GM23338 (cell line): ENCODE measurements at regions not wholly inside any gene's neighbourhood (a gene's known extent, or its start where the extent isn't known, plus 50 kb on each side); places are given as distances from the start of the nearest gene placed in this dataset.

Experiments used
- ATAC-seq: fragments of 200-7000 bp; cut with Tn5 transposase; 3 replicates; pipeline ENCODE4 v1.9.1; 2020
- DNase-seq: peaks from one replicate; pipeline ENCODE4 v3.0.0-alpha.2; 2015; ENCODE audit warnings: low spot score
- H2AFZ ChIP-seq: fragments of 200-600 bp; sonication (generic); 2 replicates; pipeline ENCODE4 v1.8.0; 2016; ENCODE audit warnings: antibody characterized with exemption, mild to moderate bottlenecking, moderate library complexity
- H3F3A ChIP-seq: fragments of 200-600 bp; sonication (generic); replicated peaks from 2 replicates; pipeline ENCODE4 v1.8.0; 2017; ENCODE audit warnings: antibody characterized with exemption, mixed run types, low read depth
- H3K27ac ChIP-seq: fragments of 200-600 bp; sonication (generic); 2 replicates; pipeline ENCODE4 v1.6.1; 2016; ENCODE audit warnings: low read depth
- H3K27me3 ChIP-seq: fragments of 200-600 bp; sonication (generic); 2 replicates; pipeline ENCODE4 v1.8.0; 2016; ENCODE audit warnings: mild to moderate bottlenecking, mixed run types, moderate library complexity; ENCODE audit not compliant: insufficient read depth
- H3K36me3 ChIP-seq: fragments of 200-600 bp; sonication (generic); 2 replicates; pipeline ENCODE4 v1.8.0; 2016; ENCODE audit warnings: mild to moderate bottlenecking; ENCODE audit not compliant: insufficient read depth
- H3K4me1 ChIP-seq: fragments of 200-600 bp; sonication (generic); 2 replicates; pipeline ENCODE4 v1.8.0; 2016; ENCODE audit warnings: mild to moderate bottlenecking, moderate library complexity; ENCODE audit not compliant: insufficient read depth
- H3K4me2 ChIP-seq: fragments of 200-600 bp; sonication (generic); 2 replicates; pipeline ENCODE4 v1.7.1; 2017; ENCODE audit warnings: mixed run types
- H3K4me3 ChIP-seq: fragments of 200-600 bp; sonication (generic); 2 replicates; pipeline ENCODE4 v1.6.1; 2016; ENCODE audit warnings: mixed run types
- H3K79me2 ChIP-seq: fragments of 200-600 bp; sonication (generic); replicated peaks from 2 replicates; pipeline ENCODE4 v1.8.0; 2017; ENCODE audit warnings: mild to moderate bottlenecking; ENCODE audit not compliant: insufficient read depth
- H3K9me2 ChIP-seq: fragments of 200-600 bp; sonication (generic); 2 replicates; pipeline ENCODE4 v1.8.0; 2017; ENCODE audit not compliant: insufficient read depth
- H4K20me1 ChIP-seq: fragments of 200-600 bp; sonication (generic); replicated peaks from 2 replicates; pipeline ENCODE4 v1.8.0; 2017; ENCODE audit warnings: mild to moderate bottlenecking; ENCODE audit not compliant: insufficient read depth
- H3K27ac Mint-ChIP-seq: 2 replicates; pipeline ENCODE4 v1.8.0; 2020; ENCODE audit warnings: inconsistent platforms, mild to moderate bottlenecking, moderate library complexity, mixed read lengths
- H3K27me3 Mint-ChIP-seq: 3 replicates; pipeline ENCODE4 v1.8.0; 2022; ENCODE audit warnings: low read depth, mild to moderate bottlenecking, moderate library complexity, mixed read lengths, inconsistent platforms; ENCODE audit not compliant: insufficient read depth, poor library complexity
- H3K36me3 Mint-ChIP-seq: 3 replicates; pipeline ENCODE4 v1.8.0; 2021; ENCODE audit warnings: low read depth, mild to moderate bottlenecking, inconsistent platforms, moderate library complexity, mixed read lengths
- H3K4me1 Mint-ChIP-seq: 3 replicates; pipeline ENCODE4 v1.8.0; 2020; ENCODE audit warnings: mild to moderate bottlenecking, inconsistent platforms, mixed read lengths
- H3K4me3 Mint-ChIP-seq: 3 replicates; pipeline ENCODE4 v1.8.0; 2021; ENCODE audit warnings: moderate library complexity, mild to moderate bottlenecking, inconsistent platforms, mixed read lengths
- H3K9me3 Mint-ChIP-seq: 3 replicates; pipeline ENCODE4 v1.8.0; 2020; ENCODE audit warnings: moderate library complexity, mild to moderate bottlenecking, inconsistent platforms, mixed read lengths
- CREB1 ChIP-seq: fragments of 250-450 bp; sonication (Bioruptor Pico); IDR thresholded peaks from 2 replicates; pipeline ENCODE4 v1.5.0; 2020; ENCODE audit warnings: low read depth, mild to moderate bottlenecking, moderate library complexity
- EZH2 ChIP-seq: fragments of 200-600 bp; sonication (generic); IDR thresholded peaks from one replicate; pipeline ENCODE4 v1.8.0; 2017; ENCODE audit warnings: antibody characterized with exemption, mild to moderate bottlenecking, low read depth; ENCODE audit not compliant: unreplicated experiment
- EZH2phosphoT487 ChIP-seq: fragments of 200-600 bp; sonication (generic); IDR thresholded peaks from one replicate; pipeline ENCODE4 v1.8.1; 2018; ENCODE audit warnings: antibody characterized with exemption; ENCODE audit not compliant: unreplicated experiment
- JUNB ChIP-seq: IDR thresholded peaks from one replicate; pipeline ENCODE4 v1.6.1; 2016; ENCODE audit warnings: antibody characterized with exemption; ENCODE audit not compliant: unreplicated experiment
- NANOG ChIP-seq: IDR thresholded peaks from 2 replicates; pipeline ENCODE4 v1.6.1; 2016; ENCODE audit warnings: antibody characterized with exemption, borderline replicate concordance
- POLR2AphosphoS5 ChIP-seq: IDR thresholded peaks from 2 replicates; pipeline ENCODE4 v1.6.1; 2016; ENCODE audit warnings: antibody characterized with exemption, low read depth
- ZNF114 ChIP-seq: fragments of 250-450 bp; sonication (Bioruptor Pico); IDR thresholded peaks from 2 replicates; pipeline ENCODE4 v1.5.0; 2020; ENCODE audit warnings: mild to moderate bottlenecking, moderate library complexity
- ZNF331 ChIP-seq: fragments of 250-450 bp; sonication (Bioruptor Pico); IDR thresholded peaks from 2 replicates; pipeline ENCODE4 v1.5.0; 2020; ENCODE audit warnings: low read depth, mild to moderate bottlenecking, moderate library complexity
- TF ChIP-seq, protein P1 (sequence below): IDR thresholded peaks from one replicate; pipeline ENCODE4 v1.6.1; 2018; ENCODE audit warnings: antibody characterized with exemption; ENCODE audit not compliant: unreplicated experiment
- TF ChIP-seq, protein P2 (sequence below): IDR thresholded peaks from 2 replicates; pipeline ENCODE4 v1.6.1; 2016; ENCODE audit warnings: antibody characterized with exemption
- TF ChIP-seq, protein P3 (sequence below), 2 experiments: fragments of 200-600 bp in 1 of 2; sonication (generic) in 1 of 2; conservative IDR thresholded peaks; 2 replicates each; pipeline versions ENCODE4 v1.5.1 to v1.6.1; 2016 to 2017; ENCODE audit warnings: antibody characterized with exemption in 2 of 2, low read depth in 2 of 2, mild to moderate bottlenecking in 2 of 2, moderate library complexity in 1 of 2

DNA sequence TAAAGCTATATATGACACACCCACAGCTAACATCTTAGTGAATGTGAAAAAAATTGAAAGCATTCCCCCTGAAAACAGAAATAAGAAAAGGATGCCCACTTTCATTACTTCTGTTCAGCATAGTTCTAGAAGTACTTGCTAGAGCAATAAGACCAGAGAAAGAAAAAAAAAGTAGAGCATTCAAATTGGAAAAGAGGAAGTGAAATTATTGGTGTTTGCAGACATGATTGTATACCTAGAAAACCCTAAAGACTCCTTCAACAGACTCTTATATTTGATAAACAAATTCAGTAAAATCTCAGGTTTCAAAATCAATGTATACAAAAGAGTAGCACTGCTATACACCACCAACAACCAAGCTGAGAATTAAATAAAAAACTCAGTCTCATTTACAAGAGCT lies 1461.0 kb downstream of the AMY1C start:
- Histone ChIP-seq H2AFZ (no peak overlapping the region), H3K4me3 (no peak overlapping the region), H3F3A (no peaks in the 10 kb centered on the region), H3K79me2 (no peaks in the 10 kb centered on the region), H3K36me3 (no peaks in the 10 kb centered on the region), H3K9me2 (no peaks in the 10 kb centered on the region), H3K27me3 (no peaks in the 10 kb centered on the region), H3K4me2 (no peak overlapping the region), H3K27ac (no peak overlapping the region), H4K20me1 (no peaks in the 10 kb centered on the region), H3K4me1 (no peaks in the 10 kb centered on the region)
- TF ChIP-seq ZNF114 (no peak), EZH2 (no peak), CREB1 (CRISPR knock-in tag) (no peak), EZH2phosphoT487 (no peak)
- TF ChIP-seq, protein P1, sequence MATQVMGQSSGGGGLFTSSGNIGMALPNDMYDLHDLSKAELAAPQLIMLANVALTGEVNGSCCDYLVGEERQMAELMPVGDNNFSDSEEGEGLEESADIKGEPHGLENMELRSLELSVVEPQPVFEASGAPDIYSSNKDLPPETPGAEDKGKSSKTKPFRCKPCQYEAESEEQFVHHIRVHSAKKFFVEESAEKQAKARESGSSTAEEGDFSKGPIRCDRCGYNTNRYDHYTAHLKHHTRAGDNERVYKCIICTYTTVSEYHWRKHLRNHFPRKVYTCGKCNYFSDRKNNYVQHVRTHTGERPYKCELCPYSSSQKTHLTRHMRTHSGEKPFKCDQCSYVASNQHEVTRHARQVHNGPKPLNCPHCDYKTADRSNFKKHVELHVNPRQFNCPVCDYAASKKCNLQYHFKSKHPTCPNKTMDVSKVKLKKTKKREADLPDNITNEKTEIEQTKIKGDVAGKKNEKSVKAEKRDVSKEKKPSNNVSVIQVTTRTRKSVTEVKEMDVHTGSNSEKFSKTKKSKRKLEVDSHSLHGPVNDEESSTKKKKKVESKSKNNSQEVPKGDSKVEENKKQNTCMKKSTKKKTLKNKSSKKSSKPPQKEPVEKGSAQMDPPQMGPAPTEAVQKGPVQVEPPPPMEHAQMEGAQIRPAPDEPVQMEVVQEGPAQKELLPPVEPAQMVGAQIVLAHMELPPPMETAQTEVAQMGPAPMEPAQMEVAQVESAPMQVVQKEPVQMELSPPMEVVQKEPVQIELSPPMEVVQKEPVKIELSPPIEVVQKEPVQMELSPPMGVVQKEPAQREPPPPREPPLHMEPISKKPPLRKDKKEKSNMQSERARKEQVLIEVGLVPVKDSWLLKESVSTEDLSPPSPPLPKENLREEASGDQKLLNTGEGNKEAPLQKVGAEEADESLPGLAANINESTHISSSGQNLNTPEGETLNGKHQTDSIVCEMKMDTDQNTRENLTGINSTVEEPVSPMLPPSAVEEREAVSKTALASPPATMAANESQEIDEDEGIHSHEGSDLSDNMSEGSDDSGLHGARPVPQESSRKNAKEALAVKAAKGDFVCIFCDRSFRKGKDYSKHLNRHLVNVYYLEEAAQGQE: no peak
- ATAC-seq (no peak), DNase-seq (no peak)
- Mint-ChIP-seq H3K27ac (no peak overlapping the region), H3K4me3 (no peak overlapping the region), H3K36me3 (no peaks in the 10 kb centered on the region), H3K27me3 (peaks cover 3% of the 10 kb centered on the region), H3K9me3 (no peaks in the 10 kb centered on the region; the same call in 2 of the 3 replicates), H3K4me1 (no peaks in the 10 kb centered on the region)

DNA sequence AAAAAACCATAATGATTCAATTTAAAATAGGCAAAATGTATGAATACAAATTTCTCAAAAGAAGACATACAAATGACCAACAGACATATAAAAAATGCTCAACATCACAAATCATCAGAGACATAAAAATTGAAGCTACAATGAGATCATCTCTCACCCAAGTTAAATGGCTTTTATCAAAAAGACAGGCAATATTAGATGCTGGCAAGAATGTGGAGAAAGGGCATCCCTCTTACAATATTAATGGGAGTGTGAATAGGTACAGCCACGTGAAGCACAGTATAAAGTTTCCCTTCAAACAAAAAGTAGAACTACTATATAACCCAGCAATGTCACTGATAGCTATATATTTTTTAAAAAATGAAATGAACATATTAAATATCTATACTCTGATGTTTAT lies 1481.7 kb downstream of the AMY1C start:
- Histone ChIP-seq H3K4me3 (no peak overlapping the region), H4K20me1 (no peaks in the 10 kb centered on the region)
- TF ChIP-seq, protein P1: no peak
- TF ChIP-seq, protein P2, sequence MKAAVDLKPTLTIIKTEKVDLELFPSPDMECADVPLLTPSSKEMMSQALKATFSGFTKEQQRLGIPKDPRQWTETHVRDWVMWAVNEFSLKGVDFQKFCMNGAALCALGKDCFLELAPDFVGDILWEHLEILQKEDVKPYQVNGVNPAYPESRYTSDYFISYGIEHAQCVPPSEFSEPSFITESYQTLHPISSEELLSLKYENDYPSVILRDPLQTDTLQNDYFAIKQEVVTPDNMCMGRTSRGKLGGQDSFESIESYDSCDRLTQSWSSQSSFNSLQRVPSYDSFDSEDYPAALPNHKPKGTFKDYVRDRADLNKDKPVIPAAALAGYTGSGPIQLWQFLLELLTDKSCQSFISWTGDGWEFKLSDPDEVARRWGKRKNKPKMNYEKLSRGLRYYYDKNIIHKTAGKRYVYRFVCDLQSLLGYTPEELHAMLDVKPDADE: no peak
- TF ChIP-seq POLR2AphosphoS5: no peak
- no peak for TF ChIP-seq NANOG
- no peak for TF ChIP-seq JUNB
- no peak for TF ChIP-seq ZNF331 (CRISPR knock-in tag)
- TF ChIP-seq, protein P3, sequence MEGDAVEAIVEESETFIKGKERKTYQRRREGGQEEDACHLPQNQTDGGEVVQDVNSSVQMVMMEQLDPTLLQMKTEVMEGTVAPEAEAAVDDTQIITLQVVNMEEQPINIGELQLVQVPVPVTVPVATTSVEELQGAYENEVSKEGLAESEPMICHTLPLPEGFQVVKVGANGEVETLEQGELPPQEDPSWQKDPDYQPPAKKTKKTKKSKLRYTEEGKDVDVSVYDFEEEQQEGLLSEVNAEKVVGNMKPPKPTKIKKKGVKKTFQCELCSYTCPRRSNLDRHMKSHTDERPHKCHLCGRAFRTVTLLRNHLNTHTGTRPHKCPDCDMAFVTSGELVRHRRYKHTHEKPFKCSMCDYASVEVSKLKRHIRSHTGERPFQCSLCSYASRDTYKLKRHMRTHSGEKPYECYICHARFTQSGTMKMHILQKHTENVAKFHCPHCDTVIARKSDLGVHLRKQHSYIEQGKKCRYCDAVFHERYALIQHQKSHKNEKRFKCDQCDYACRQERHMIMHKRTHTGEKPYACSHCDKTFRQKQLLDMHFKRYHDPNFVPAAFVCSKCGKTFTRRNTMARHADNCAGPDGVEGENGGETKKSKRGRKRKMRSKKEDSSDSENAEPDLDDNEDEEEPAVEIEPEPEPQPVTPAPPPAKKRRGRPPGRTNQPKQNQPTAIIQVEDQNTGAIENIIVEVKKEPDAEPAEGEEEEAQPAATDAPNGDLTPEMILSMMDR (conservative IDR thresholded peaks at IDR 0.05; ENCODE audit: low read depth in 2 of 2): no peak

More for the DNA sequence above, 1481.7 kb downstream of the AMY1C start:
- no peaks in the 10 kb centered on the region for H3K27me3 Mint-ChIP-seq
- DNase-seq: no peak
- no peak overlapping the region for H3K4me2 ChIP-seq
- peaks cover 6% of the 10 kb centered on the region; the same call in 1 of the 2 replicates for H3K9me2 ChIP-seq
- no peaks in the 10 kb centered on the region for H3F3A ChIP-seq
- no peak overlapping the region for H3K27ac ChIP-seq
- H3K79me2 ChIP-seq: no peaks in the 10 kb centered on the region
- no peak for ATAC-seq
- H3K27ac Mint-ChIP-seq: no peak overlapping the region
- H3K9me3 Mint-ChIP-seq: peaks cover 22% of the 10 kb centered on the region
- H3K36me3 ChIP-seq: 0 out of 2 replicates have a peak, but pooled peaks cover 6% of the 10 kb centered on the region
- H3K36me3 Mint-ChIP-seq: peaks cover 14% of the 10 kb centered on the region; the same call in 2 of the 3 replicates
- H2AFZ ChIP-seq: no peak overlapping the region
- H3K4me1 ChIP-seq: no peaks in the 10 kb centered on the region
- H3K4me3 Mint-ChIP-seq: no peak overlapping the region
- H3K4me1 Mint-ChIP-seq: no peaks in the 10 kb centered on the region
- H3K27me3 ChIP-seq: no peaks in the 10 kb centered on the region
